ENCODE measurements at regions not wholly inside any gene's neighbourhood (a gene's known extent, or its start where the extent isn't known, plus 50 kb on each side); places are given as distances from the start of the nearest gene placed in this dataset.
"Not testable (repeated sequence)": the region's sequence is repeated elsewhere in the genome, so short reads cannot be mapped to it uniquely, and the experiment has no call there.

GRCh38 chr7:136533732-136534131 lies 334.7 kb upstream of the CHRM2 start:
- no peak for DNase-seq (ENCODE audit: low spot score)

DNA sequence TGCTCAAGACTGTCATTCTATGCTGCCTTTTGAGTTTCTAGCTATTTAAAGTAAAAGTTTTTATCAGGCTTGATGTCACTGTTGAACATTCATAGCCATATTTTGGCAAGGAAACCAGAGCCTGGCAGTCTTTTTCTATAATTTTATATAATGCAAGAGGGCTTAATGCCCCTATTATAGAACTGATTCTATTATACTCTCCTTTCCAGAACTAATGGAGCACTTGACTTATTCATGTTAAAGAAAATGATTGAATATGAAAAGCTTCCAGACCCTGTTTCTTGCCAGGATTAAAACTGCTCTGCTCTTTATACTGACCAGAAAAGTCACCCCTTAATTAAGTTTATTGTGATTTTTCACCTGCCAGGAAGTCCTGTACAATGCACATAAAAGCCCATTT lies 337.6 kb upstream of the CHRM2 start:
- no peak for DNase-seq (ENCODE audit: low spot score)

- DNase-seq (ENCODE audit: low spot score), result no peak
Measured at GRCh38 chr7:136528329-136528728, 340.1 kb upstream of the CHRM2 start.

DNA sequence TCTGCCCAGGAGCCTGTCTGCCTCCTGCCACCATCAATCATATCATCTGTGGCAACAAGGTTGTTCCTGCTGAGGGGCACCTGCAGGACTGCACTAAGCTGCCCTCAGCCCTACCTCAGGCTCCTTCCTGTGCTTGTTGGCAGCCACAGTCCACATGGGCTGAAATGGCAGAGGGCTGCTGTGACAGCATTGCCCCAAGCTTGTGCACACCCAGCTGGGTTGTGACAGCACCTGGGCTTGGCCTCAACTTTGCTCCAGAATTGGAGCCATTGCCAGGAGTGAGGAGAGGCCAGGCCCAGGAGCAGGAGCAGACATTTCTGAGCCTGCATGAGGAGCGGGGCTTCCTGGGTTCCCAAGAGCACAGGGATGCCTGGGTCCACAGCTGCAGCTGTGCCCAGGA lies 340.9 kb upstream of the CHRM2 start:
- DNase-seq (ENCODE audit: low spot score), result no peak

- DNase-seq (ENCODE audit: low spot score), result no peak
Measured at GRCh38 chr7:136526408-136527105, 341.9 kb upstream of the CHRM2 start.

GRCh38 chr7:136523571-136523970 lies 344.9 kb upstream of the CHRM2 start:
- DNase-seq (ENCODE audit: low spot score), result no peak

GRCh38 chr7:136517971-136518370 lies 350.5 kb upstream of the CHRM2 start:
- no peak for DNase-seq (ENCODE audit: low spot score)

DNA sequence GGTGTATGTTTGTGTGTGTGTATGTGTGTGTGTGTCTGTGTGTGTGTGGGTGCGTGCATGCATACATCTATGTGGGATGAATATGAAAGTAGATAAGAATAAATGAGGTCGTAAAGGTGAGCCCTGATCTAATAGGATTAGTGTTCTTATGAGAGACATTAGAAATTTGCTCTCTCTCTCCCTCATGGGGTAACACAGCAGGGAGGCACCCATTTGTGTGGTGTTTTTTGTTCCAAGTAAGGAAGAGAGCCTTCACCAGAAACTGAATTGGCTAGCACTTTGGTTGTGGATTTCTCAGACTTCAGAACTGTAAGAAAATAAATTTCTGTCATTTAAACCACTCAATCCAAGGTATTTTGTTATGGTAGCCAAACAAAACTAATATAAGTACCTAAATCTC lies 353.7 kb upstream of the CHRM2 start:
- no peak for DNase-seq (ENCODE audit: low spot score)

- DNase-seq (ENCODE audit: low spot score), result no peak
Measured at GRCh38 chr7:136513744-136514143, 354.7 kb upstream of the CHRM2 start.

- no peak for DNase-seq (ENCODE audit: low spot score)
Measured at GRCh38 chr7:136509466-136509865, 359.0 kb upstream of the CHRM2 start.

DNA sequence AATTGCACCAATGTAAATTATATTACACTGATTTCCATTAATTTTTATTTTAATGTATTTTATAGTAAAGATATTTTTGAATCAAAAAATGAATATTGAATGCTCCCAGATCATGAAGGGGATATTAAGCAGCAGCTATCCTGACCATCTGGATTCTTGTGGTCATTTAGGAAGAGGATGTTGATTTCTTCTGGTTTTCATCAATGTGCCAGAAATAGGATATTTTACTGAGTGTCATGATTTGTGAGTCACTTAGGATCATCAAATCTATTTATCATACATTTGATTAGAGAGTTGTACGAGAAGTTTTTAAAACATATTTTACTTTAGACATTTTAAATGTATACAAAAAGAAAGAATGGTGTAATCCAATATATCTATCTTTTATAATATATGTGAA lies 366.3 kb upstream of the CHRM2 start:
- no peak for DNase-seq (ENCODE audit: low spot score)

GRCh38 chr7:136501151-136501550 lies 367.3 kb upstream of the CHRM2 start:
- no peak for DNase-seq (ENCODE audit: low spot score)

DNA sequence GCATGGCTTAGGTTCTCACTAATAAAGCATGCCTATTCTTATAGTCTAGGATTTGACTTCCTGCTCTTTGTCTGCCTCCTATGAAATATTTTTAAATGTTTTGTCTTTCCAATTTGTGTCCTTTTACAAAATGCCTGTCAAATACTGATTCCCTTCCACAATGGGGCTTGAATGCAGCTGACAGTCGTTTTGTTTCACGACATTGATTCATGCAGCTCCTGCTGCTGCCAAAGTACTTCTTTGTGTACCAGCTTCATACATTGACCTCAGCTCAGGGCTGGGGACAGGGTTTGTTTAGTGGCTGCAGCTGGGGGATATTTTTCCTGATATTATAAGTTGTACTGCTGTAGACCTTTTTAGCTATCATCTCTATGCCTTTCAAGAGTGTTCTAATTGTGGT lies 371.9 kb upstream of the CHRM2 start:
- DNase-seq (ENCODE audit: low spot score), result no peak

DNA sequence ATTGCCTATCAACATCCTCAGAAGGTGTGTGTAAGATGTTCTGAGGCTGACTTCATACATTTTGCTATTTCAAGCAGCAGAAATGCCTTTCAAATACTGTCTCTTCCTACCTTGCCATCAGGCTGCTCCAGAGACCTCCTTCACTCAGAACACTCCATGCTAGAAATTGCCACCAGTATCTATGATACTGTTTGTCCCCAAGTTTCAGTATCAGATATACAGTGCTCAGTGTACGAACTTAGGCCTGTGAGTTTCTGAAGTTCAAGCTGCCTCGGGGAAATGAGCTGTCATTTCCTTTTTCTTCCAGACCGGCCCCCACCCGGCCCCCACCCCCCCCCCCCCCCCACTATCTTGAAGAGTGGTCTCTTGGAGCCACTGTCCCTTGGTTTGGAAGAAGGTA lies 373.4 kb upstream of the CHRM2 start:
- no peak for DNase-seq (ENCODE audit: low spot score)

DNA sequence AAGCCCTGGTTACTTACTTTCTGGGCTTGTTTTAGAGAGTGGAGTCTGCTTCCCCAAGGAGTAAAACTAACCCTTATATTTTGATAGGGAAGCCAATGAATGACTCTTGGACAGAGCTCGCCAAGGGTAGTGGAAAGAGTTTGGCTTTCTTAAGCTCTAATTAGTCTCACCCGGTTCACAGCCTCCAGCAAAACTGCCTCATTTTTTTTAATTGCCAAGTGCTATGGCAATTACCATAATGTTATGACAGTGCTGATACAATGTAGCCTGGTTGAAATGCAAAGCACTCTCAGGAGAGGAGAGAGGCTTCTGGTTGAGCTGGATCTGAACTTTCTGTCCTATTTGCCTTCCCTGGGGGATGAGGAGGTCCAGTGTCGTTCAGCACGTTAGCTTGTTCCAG lies 376.1 kb upstream of the CHRM2 start:
- DNase-seq (ENCODE audit: low spot score), result no peak

- no peak for DNase-seq (ENCODE audit: low spot score)
Measured at GRCh38 chr7:136489808-136490207, 378.6 kb upstream of the CHRM2 start.

DNA sequence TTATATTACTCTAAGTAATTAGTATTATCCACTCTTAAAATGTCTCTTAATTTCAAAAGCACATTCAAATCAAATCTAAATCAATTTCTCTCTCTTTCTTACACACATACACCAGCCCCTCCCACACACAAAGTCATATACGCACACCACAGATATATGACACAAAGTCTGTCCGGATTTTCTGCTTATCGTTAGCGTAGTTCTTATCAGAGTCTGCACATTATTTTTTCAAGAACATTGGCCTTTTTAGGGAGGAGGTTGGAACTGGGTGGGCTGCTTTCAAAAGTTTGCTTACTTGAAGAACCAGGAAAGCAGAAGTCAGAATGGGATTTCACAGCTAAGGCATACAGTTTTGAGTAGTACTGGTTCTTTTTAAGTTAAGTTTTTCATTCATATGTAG lies 387.6 kb upstream of the CHRM2 start:
- no peak for DNase-seq (ENCODE audit: low spot score)

DNA sequence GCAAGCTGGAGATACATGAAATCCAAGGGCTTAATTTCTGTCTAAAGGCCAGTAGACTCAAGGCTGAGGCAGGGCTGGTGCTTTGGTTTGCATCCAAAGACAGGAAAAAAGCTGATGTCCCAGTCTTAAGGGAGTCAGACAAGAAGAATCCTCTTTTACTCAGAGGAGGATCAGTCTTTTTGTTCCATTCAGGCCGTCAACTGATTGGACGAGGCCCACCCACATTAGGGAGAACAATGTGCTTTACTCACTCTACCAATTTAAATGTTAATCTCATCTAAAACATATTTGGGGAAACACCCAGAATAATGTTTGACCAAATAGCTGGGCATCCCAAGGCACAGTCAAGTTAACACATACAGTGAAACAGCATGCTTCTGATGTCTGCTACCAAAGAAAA lies 388.5 kb upstream of the CHRM2 start:
- no peak for DNase-seq (ENCODE audit: low spot score)

- no peak for DNase-seq (ENCODE audit: low spot score)
Measured at GRCh38 chr7:136470179-136470578, 398.3 kb upstream of the CHRM2 start.

DNA sequence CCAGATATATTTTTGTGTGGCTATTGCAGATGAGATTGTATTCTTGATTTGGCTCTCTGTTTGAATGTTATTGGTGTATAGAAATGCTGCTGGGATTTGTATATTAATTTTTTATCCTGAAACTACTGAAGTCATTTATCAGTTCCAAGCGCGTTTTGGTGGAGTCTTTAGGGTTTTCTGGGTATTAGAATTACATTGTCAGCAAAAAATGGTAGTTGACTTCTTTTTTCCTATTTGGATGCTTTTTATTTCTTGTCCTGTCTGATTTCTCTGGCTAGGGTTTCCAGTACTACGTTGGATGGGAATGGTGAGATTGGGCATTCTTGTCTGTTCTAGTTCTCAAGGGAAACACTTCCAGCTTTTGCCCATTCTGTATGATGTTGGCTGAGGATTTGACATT lies 415.5 kb upstream of the CHRM2 start:
- no peak for DNase-seq (ENCODE audit: low spot score)

DNA sequence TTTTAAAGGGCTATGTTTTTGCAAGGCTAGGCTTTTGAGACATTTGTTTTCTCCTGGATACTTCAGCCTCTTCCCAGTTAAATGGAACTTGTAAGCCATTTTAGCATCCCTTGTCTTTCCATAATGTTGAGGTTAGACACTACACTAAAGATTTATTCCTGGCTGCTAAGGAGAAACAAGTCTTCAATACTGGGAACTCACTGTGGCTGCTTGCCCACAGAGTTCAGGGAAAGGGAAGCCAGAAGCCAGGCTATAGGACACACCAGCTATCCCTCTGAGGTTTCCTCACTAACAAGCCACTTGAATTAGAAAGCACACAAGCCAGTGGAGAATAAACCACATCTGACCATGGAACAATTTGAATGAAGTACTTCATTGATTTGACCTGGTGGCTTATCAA lies 421.7 kb upstream of the CHRM2 start:
- no peak for DNase-seq (ENCODE audit: low spot score)

GRCh38 chr7:136441835-136442234 lies 426.6 kb upstream of the CHRM2 start:
- DNase-seq (ENCODE audit: low spot score), result no peak

GRCh38 chr7:136431736-136432135 lies 436.7 kb upstream of the CHRM2 start:
- DNase-seq (ENCODE audit: low spot score), result not testable (repeated sequence)

- no peak for DNase-seq (ENCODE audit: low spot score)
Measured at GRCh38 chr7:136424058-136424457, 444.4 kb upstream of the CHRM2 start.

GRCh38 chr7:136419740-136420139 lies 442.6 kb upstream of the MTPN start:
- DNase-seq (ENCODE audit: low spot score), result not testable (repeated sequence)
